HUES6 (cell line): ENCODE measurements at regions not wholly inside any gene's neighbourhood (a gene's known extent, or its start where the extent isn't known, plus 50 kb on each side); places are given as distances from the start of the nearest gene placed in this dataset.

Source experiments
- H3K27ac ChIP-seq: 2 replicates; pipeline ENCODE4 v1.7.0; 2013; ENCODE audit warnings: low read depth, mild to moderate bottlenecking, low read length, inconsistent platforms
- H3K27me3 ChIP-seq: 2 replicates; pipeline ENCODE4 v1.6.1; 2013; ENCODE audit warnings: low read length; ENCODE audit not compliant: control insufficient read depth, insufficient read depth
- H3K36me3 ChIP-seq: 2 replicates; pipeline ENCODE4 v1.6.1; 2013; ENCODE audit warnings: low read length; ENCODE audit not compliant: control insufficient read depth, insufficient read depth
- H3K4me1 ChIP-seq: 2 replicates; pipeline ENCODE4 v1.6.1; 2013; ENCODE audit warnings: low read length; ENCODE audit not compliant: control insufficient read depth, insufficient read depth
- H3K4me3 ChIP-seq: 2 replicates; pipeline ENCODE4 v1.5.1; 2013; ENCODE audit warnings: low read depth, low read length
- H3K9ac ChIP-seq: one replicate; pipeline ENCODE4 v1.6.1; 2013; ENCODE audit warnings: mild to moderate bottlenecking, low read length
- H3K9me3 ChIP-seq: 2 replicates; pipeline ENCODE4 v1.6.1; 2013; ENCODE audit warnings: low read depth, low read length; ENCODE audit not compliant: control insufficient read depth, insufficient read depth

DNA sequence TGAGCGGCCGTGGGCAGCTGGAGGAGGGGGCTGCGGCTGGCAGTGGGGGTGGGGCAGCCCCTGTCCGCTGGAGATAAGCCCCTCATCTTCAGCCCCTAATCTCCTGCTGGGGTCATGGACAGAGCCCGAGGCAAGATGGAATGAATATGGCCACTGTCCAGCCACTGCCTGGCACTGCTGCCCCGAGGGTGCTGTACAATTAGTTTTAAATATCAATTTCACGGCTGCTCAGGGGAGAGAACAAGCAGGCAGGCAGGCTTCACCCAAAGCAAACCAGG lies 64.1 kb upstream of the NKX1-1 start:
- peaks cover 9% of the 10 kb centered on the region; the same call in 1 of the 2 replicates for H3K9me3 ChIP-seq
- H3K4me3 ChIP-seq, result no peak overlapping the region
- no peaks in the 10 kb centered on the region for H3K36me3 ChIP-seq
- H3K27me3 ChIP-seq, result peaks cover 40% of the 10 kb centered on the region
- no peak overlapping the region for H3K27ac ChIP-seq
- no peaks in the 10 kb centered on the region for H3K4me1 ChIP-seq
- H3K9ac ChIP-seq, result no peak overlapping the region

DNA sequence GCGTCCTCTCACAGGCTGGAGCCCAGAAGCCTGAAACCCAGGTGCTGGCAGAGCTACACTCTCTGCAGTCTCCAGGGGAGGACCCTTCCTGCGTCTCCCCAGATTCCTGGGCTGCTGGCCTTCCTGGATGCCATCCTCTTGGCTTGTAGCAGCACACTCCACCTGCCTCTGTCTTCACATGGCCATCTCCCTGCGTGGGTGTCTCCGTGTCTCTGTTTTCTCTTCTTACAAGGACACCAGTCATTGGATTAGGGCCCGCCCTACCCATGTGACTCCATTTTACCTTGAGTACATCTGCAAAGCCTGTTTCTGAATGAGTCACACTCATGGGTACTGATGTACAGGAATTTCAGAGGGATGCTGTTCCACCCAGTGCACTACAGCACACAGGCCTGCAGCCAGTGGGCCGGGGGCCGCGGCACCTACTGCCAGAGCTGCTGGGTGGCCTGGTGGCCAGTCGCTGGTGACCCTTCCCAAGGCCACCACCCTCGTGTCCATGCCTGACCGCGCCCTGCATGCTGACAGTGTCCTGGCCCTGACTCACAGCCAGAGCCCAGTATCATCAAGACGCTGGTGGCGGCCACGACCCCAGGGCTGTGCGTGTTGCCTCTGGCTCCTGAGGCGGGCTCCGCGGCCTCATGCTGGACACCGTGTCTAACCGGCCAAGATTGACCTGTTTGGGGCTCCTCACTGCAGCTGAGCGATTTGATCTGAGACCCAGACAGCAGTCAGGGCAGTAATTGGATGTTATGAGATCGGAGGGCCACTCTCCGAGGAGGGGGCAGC lies 63.6 kb upstream of the NKX1-1 start:
- H3K9ac ChIP-seq, result no peak overlapping the region
- peaks cover 35% of the 10 kb centered on the region for H3K27me3 ChIP-seq
- no peaks in the 10 kb centered on the region for H3K36me3 ChIP-seq
- no peak overlapping the region for H3K27ac ChIP-seq
- peaks cover 9% of the 10 kb centered on the region; the same call in 1 of the 2 replicates for H3K9me3 ChIP-seq
- no peaks in the 10 kb centered on the region for H3K4me1 ChIP-seq
- no peak overlapping the region for H3K4me3 ChIP-seq

DNA sequence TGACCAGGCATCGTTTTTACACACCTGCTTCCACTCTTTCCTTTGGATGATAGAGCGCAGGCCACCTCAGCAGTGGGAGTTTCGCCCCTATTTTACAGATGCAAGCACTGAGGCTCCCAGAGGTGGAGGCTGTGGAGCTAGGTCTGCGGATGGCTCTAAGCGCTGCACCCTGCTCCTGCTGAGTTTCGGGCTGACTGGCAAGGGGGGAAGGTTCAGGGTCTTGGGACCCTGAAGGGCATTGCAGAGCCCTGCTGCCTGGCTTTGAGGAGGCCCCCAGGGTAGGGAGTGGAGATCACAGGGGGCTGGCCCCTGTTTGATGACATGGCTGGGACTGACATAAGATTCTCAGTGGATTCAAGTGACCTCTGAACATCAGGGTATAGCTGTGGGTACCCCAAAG lies 62.8 kb upstream of the NKX1-1 start:
- Histone ChIP-seq H3K27me3 (peaks cover 27% of the 10 kb centered on the region), H3K4me3 (no peak overlapping the region), H3K9me3 (peaks cover 9% of the 10 kb centered on the region; the same call in 1 of the 2 replicates), H3K9ac (no peak overlapping the region), H3K36me3 (no peaks in the 10 kb centered on the region), H3K27ac (no peak overlapping the region), H3K4me1 (no peaks in the 10 kb centered on the region)

DNA sequence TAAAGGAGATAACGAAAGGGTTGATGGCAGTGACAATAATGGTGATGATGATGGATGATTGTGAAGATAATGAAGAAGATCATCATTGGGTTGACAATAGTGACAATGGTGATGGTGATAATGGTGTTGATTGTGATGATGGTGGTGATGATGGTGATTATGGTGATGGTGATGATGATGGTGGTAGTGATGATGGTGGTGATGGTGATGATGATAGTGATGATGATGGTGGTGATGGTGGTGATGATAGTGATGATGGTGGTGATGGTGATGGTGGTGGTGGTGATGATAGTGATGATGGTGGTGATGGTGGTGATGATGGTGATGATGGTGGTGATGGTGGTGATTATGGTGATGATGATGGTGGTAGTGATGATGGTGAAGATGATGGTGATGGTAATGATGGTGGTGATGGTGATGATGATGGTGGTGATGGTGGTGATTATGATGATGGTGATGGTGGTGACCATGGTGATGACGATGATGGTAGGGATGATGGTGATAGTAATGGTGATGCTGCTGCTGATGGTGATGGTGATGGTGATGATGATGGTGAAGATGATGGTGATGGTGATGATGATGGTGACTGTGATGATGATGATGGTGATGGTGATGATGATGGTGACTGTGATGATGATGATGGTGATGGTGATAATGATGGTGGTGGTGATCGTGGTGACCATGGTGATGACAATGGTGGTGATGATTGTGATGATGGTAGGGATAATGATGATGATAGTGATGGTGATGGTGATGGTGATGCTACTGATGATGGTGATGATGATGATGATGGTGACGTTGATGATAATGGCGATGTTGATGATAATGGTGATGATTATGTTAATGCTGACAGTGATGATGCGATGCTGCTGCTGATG lies 61.6 kb upstream of the NKX1-1 start:
- no peak overlapping the region for H3K27ac ChIP-seq
- H3K36me3 ChIP-seq, result no peaks in the 10 kb centered on the region
- H3K9ac ChIP-seq, result no peak overlapping the region
- peaks cover 26% of the 10 kb centered on the region for H3K27me3 ChIP-seq
- H3K4me3 ChIP-seq, result no peak overlapping the region
- peaks cover 2% of the 10 kb centered on the region; the same call in 1 of the 2 replicates for H3K4me1 ChIP-seq
- peaks cover 9% of the 10 kb centered on the region; the same call in 1 of the 2 replicates for H3K9me3 ChIP-seq

DNA sequence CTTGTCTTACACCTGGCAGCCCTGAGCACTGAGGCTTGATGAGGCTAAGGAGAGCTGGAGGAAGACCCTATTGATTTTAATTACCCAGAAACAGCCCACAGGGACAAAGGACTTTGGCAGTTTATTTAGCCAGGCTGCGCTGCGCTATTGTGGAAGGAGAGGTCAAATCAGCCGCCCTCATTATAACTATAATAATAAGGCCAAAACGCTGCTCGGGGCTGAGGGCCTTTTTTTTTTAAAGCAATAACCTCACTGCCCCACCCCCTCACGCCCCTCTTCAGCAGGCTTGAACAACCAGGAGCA lies 60.6 kb upstream of the NKX1-1 start:
- Histone ChIP-seq H3K4me3 (no peak overlapping the region), H3K4me1 (peaks cover 2% of the 10 kb centered on the region; the same call in 1 of the 2 replicates), H3K27ac (no peak overlapping the region), H3K36me3 (no peaks in the 10 kb centered on the region), H3K27me3 (peaks cover 32% of the 10 kb centered on the region), H3K9me3 (peaks cover 9% of the 10 kb centered on the region; the same call in 1 of the 2 replicates), H3K9ac (no peak overlapping the region)

DNA sequence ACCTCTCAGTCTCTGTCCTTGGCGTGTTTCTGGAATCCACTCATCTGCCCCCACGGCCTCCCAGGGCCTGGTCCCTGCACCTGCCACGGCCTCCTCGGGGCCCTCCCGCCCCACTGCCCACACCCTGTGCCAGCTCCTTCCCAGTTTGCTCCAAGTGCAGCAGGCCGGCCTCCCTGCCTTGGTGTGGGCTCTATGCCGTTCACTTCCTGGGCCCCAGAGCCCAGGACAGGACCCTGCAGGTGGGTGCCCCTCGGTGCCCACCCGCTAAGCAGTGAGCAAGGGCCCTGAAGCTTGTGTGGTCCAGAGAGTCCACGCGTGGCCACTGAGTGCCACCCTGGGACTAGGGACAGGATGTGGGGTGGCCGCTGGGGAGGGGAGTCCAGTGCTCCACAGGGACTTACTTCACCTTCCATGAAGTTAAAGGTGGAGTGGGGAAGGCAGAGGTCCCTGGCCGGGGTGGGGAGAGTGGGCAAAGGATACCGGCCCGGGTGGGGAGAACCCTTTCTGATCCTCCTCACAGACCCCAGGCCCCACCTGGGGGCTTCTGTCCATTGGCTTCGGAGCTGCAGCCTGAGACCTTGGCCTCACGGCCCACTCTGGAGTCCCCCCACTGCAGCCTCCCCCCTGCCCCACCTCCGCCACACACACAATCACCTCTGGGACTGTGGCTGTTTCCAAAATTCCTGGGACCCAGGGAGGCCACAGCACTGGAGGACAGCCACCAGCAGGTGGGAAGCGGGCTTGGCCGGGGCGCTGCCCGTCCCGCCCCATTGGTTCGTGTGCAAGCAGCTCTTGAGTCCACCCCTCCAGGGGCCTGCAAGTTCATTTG lies 60.0 kb upstream of the NKX1-1 start:
- Histone ChIP-seq H3K27me3 (peaks cover 34% of the 10 kb centered on the region), H3K27ac (no peak overlapping the region), H3K9me3 (peaks cover 9% of the 10 kb centered on the region; the same call in 1 of the 2 replicates), H3K9ac (no peak overlapping the region), H3K4me1 (peaks cover 6% of the 10 kb centered on the region; the same call in 1 of the 2 replicates), H3K36me3 (no peaks in the 10 kb centered on the region), H3K4me3 (no peak overlapping the region)

DNA sequence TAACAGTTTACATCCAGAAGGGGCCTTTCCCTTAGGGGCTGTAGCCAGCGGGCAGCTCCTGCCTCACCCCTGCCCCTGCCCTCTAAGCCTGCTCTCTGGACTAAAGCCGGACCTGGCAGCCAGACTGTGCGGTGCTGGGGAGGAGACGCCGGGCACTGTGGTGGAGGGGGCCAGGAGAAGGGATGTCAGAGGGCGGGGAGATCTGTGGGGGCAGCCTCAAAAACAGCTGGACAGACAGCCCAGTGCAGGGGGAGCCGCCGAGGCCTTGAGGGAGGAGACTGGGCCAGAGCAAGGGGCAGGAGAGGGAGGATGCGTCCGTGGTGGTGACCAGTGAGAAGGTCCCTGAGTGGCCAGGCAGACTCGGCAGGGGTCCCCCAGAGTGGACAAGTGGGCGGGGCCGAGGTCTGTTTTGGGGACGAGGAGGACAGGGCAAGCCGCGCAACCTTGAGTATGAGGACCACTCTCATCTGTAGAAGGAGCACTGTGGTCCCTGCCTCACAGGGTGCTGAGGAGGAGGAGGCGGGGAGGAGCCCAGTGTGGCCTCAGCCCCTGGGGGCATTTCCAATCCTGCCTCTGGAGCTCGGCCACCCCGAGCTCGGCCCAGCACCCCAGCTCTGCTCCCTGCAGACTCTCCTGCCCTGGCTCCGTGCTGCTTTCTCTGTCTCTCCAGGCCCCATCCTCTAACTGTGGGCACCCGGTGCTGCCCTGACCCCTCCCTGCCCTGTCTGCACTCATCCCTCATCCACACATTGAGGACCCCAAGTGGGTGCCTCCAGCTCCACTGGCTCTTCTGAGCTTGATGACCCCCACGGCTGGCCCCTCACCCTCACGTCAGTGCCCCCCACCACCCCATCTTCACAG lies 59.2 kb upstream of the NKX1-1 start:
- no peaks in the 10 kb centered on the region for H3K36me3 ChIP-seq
- no peak overlapping the region for H3K4me3 ChIP-seq
- no peak overlapping the region for H3K27ac ChIP-seq
- peaks cover 32% of the 10 kb centered on the region for H3K27me3 ChIP-seq
- H3K4me1 ChIP-seq, result peaks cover 10% of the 10 kb centered on the region; the same call in 1 of the 2 replicates
- H3K9ac ChIP-seq, result no peak overlapping the region
- peaks cover 9% of the 10 kb centered on the region; the same call in 1 of the 2 replicates for H3K9me3 ChIP-seq

DNA sequence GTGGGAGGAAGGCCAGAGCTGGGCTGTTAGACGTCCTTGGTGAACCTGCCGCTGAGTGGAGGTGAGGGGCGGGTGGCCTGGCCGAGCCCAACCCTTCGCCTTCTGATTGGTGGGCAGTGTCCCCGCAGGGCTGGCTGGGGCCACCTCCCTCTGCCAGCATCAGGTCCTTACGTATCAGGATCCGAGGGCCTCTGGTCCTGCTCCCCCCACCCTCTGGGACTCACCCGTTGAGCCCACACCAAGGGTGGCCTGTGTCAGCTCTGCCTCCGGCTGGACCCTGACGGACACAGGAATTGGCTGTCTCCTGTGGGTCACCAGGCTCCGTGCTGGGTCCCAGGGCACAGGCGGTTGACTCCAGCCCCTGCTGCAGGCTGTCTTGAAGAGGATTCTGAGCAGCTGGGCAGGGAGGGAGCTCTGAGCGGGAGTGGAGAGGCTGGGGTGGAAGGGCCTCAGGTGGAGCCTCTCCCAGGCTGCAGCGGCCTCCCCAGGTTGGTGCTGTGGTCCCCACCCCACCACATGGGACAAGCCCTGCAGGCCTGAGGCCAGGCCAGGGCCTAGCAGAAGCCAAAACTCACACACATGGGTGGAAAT lies 58.4 kb upstream of the NKX1-1 start:
- H3K4me1 ChIP-seq, result peaks cover 18% of the 10 kb centered on the region
- peaks cover 40% of the 10 kb centered on the region for H3K27me3 ChIP-seq
- H3K9me3 ChIP-seq, result peaks cover 9% of the 10 kb centered on the region; the same call in 1 of the 2 replicates
- no peaks in the 10 kb centered on the region for H3K36me3 ChIP-seq
- no peak overlapping the region for H3K4me3 ChIP-seq
- H3K9ac ChIP-seq, result no peak overlapping the region
- H3K27ac ChIP-seq, result no peak overlapping the region

DNA sequence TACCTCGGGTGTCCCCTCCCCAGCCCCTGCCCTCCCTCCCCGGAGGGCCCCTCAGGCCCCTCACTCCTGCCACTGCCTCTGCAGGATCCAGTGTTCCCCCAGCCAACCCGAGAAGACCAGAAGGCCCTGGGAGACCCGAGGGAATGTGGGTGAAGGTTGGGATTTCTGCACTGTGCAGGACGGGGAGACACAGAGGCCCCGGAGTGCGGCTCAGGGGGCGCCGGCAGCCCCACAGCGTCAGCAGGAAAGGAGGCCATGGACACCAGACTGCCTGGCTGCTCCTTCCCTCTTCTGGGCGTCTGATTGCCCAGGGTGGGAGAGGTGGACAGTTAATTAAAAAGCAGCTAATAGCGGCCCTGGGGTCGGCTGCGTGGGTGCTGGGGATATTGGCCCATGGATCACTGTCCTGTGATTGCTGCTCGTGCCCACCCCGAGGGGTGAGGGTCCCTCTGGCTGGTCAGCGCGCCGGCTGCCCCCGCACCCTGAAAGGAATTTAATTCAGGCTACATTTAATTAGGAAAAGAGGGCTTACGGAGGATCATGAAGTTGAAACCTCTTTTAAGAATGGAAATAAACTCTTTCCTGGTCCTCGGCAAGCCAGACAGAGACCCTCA lies 57.8 kb upstream of the NKX1-1 start:
- H3K9me3 ChIP-seq, result peaks cover 9% of the 10 kb centered on the region; the same call in 1 of the 2 replicates
- H3K4me3 ChIP-seq, result no peak overlapping the region
- no peak overlapping the region for H3K9ac ChIP-seq
- no peak overlapping the region for H3K27ac ChIP-seq
- H3K4me1 ChIP-seq, result peaks cover 24% of the 10 kb centered on the region
- H3K36me3 ChIP-seq, result no peaks in the 10 kb centered on the region
- peaks cover 46% of the 10 kb centered on the region for H3K27me3 ChIP-seq
